HG03354 (cell line): ENCODE measurements at regions not wholly inside any gene's neighbourhood (a gene's known extent, or its start where the extent isn't known, plus 50 kb on each side); places are given as distances from the start of the nearest gene placed in this dataset.
"Not testable (repeated sequence)": the region's sequence is repeated elsewhere in the genome, so short reads cannot be mapped to it uniquely, and the experiment has no call there.

ENCODE experiments used
- ATAC-seq: cut with Tn5 transposase; IDR thresholded peaks from one replicate; pipeline ENCODE4 v1.9.1; 2021; ENCODE audit warnings: mild to moderate bottlenecking; ENCODE audit not compliant: unreplicated experiment, poor library complexity, severe bottlenecking

- no peak for ATAC-seq
Measured at GRCh38 chr10:65754112-65754511, 1171.7 kb upstream of the LRRTM3 start.

- no peak for ATAC-seq
Measured at GRCh38 chr10:65762311-65762710, 1163.5 kb upstream of the LRRTM3 start.

GRCh38 chr10:65765006-65765541, 1160.8 kb upstream of the LRRTM3 start:
- ATAC-seq: no peak

- ATAC-seq: no peak
Measured at GRCh38 chr10:65769828-65770227, 1156.0 kb upstream of the LRRTM3 start.

GRCh38 chr10:65778753-65779152, 1147.1 kb upstream of the LRRTM3 start:
- ATAC-seq: no peak

- no peak for ATAC-seq
Measured at GRCh38 chr10:65779985-65780384, 1145.9 kb upstream of the LRRTM3 start.

- ATAC-seq: no peak
Measured at GRCh38 chr10:65786279-65786678, 1139.6 kb upstream of the LRRTM3 start.

GRCh38 chr10:65787571-65787970, 1138.3 kb upstream of the LRRTM3 start:
- ATAC-seq: no peak

- no peak for ATAC-seq
Measured at GRCh38 chr10:65788271-65788670, 1137.6 kb upstream of the LRRTM3 start.

GRCh38 chr10:65791979-65792378, 1133.9 kb upstream of the LRRTM3 start:
- ATAC-seq: no peak

- no peak for ATAC-seq
Measured at GRCh38 chr10:65793738-65794425, 1132.0 kb upstream of the LRRTM3 start.

- not testable (repeated sequence) for ATAC-seq
Measured at GRCh38 chr10:65794861-65795260, 1131.0 kb upstream of the LRRTM3 start.

- no peak for ATAC-seq
Measured at GRCh38 chr10:65796472-65796871, 1129.4 kb upstream of the LRRTM3 start.

GRCh38 chr10:65798133-65798532, 1127.7 kb upstream of the LRRTM3 start:
- no peak for ATAC-seq

- ATAC-seq: no peak
Measured at GRCh38 chr10:65802391-65802790, 1123.4 kb upstream of the LRRTM3 start.

- ATAC-seq: no peak
Measured at GRCh38 chr10:65805511-65805910, 1120.3 kb upstream of the LRRTM3 start.

GRCh38 chr10:65805993-65806392, 1119.8 kb upstream of the LRRTM3 start:
- no peak for ATAC-seq

- no peak for ATAC-seq
Measured at GRCh38 chr10:65808687-65809333, 1117.0 kb upstream of the LRRTM3 start.

GRCh38 chr10:65811931-65812525, 1113.8 kb upstream of the LRRTM3 start:
- no peak for ATAC-seq

- ATAC-seq: no peak
Measured at GRCh38 chr10:65816536-65816935, 1109.3 kb upstream of the LRRTM3 start.

- no peak for ATAC-seq
Measured at GRCh38 chr10:65818990-65819389, 1106.8 kb upstream of the LRRTM3 start.
